Fibroblast of mammary gland (primary cell): ENCODE measurements at regions not wholly inside any gene's neighbourhood (a gene's known extent, or its start where the extent isn't known, plus 50 kb on each side); places are given as distances from the start of the nearest gene placed in this dataset.

Source experiments
- DNase-seq: peaks from one replicate; pipeline ENCODE4 v3.0.0-alpha.2; 2010; ENCODE audit warnings: low read depth
- H3K4me3 ChIP-seq: 2 replicates; pipeline ENCODE4 v1.5.1; 2011; ENCODE audit warnings: low read depth, mild to moderate bottlenecking, low read length, moderate library complexity; ENCODE audit not compliant: control insufficient read depth
- CTCF ChIP-seq: conservative IDR thresholded peaks from 2 replicates; pipeline ENCODE4 v1.5.1; 2011; ENCODE audit warnings: low read depth, low read length, inconsistent platforms; ENCODE audit not compliant: control insufficient read depth, insufficient read depth

DNA sequence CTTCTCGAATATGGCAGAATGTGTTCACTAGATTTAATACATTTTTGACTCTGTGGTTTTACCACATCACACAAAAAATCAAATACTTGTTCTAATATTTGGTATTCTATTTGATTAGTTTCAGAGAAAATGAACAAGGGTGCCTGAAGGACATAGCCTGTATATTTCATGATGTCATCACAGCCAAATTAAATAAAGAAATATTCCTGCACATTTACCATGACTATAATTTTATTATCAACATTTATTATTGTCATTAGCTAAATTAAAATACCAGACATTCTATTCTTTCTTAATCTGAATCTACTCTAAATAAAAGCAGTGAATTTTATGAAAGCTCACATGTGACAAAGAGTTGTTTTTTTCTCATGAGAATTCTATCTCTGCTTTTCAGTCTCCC is 980.5 kb downstream of the PCDH18 start:
- no peak for DNase-seq
- no peak overlapping the region for H3K4me3 ChIP-seq
- TF ChIP-seq CTCF, result no peak

DNA sequence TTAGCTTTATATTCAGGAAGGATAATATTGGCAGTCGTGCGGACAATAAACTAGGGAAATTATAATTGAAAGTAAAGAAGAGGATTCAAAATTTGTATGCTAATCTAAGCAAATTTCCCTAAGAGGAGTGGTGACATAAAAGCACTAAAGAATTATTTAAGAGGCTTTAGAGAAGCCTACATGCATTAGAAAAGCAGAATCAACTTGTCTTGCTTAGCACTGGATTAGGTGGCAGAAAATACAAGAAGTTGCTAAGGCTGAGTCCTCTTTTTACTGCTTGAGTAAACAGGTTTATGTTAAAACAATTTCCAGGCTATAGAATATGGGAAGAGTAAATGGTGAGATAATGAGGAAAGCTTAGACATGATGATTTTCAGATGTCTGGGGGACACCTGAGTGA is 991.5 kb downstream of the PCDH18 start:
- DNase-seq, result no peak
- TF ChIP-seq CTCF, result no peak
- H3K4me3 ChIP-seq, result no peak overlapping the region

- no peak for DNase-seq
- no peak for TF ChIP-seq CTCF
- no peak overlapping the region for H3K4me3 ChIP-seq
Observed at GRCh38 chr4:136528131-136528530, 1004.2 kb downstream of the PCDH18 start.

- DNase-seq, result no peak
- no peak overlapping the region for H3K4me3 ChIP-seq
- no peak for TF ChIP-seq CTCF
Observed at GRCh38 chr4:136526517-136526916, 1005.8 kb downstream of the PCDH18 start.

- TF ChIP-seq CTCF, result no peak
- no peak for DNase-seq
- H3K4me3 ChIP-seq, result no peak overlapping the region
Observed at GRCh38 chr4:136524039-136524438, 1008.3 kb downstream of the PCDH18 start.

GRCh38 chr4:136516371-136516770 is 1015.9 kb downstream of the PCDH18 start:
- TF ChIP-seq CTCF, result no peak
- DNase-seq, result no peak
- H3K4me3 ChIP-seq, result no peak overlapping the region

DNA sequence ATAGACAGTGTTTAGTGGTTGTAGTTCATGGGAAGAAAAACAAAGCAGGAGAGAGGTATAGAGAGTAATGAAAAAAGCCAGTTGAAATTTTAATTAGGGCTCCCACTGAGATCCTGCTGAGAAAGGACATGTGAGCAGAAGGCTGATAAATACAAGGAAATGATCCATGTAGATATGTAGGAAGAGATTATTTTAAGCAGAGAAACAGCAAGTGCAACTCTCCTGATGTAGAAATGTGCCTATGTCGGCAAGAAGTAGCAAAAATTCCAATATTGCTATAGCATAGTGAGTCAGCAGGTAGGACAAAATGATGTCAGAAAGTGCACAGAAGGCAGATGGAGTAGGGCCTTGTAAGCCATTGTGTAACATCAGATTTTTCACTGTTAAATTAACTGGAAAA is 1027.3 kb downstream of the PCDH18 start:
- DNase-seq, result no peak
- no peak for TF ChIP-seq CTCF
- H3K4me3 ChIP-seq, result no peak overlapping the region
